ENCODE measurements at regions not wholly inside any gene's neighbourhood (a gene's known extent, or its start where the extent isn't known, plus 50 kb on each side); places are given as distances from the start of the nearest gene placed in this dataset.
A peak's percentile ranks its signal among the peaks of the same experiment; 100 is the strongest.

DNA sequence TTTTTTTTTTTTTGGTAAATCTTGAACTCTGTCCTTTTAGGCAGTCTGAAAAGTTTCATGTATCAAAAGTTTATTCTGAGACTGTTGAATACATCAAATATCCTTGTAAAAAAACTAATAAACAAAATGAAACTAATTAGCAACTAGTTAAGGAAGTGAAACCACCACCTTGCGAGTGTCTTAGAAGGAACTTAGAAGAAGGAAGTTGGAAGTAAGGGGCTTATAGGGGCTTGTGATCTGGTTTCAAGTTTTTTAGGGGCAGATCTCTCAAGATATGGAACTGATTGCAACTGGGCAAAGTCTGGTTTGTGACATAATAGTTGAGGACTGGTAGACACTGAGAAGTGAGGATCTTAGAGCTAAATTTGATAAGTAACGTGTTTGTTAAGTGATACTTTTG lies 748.8 kb downstream of the C12orf50 start:
- no peak overlapping the region for H3K4me3 ChIP-seq

DNA sequence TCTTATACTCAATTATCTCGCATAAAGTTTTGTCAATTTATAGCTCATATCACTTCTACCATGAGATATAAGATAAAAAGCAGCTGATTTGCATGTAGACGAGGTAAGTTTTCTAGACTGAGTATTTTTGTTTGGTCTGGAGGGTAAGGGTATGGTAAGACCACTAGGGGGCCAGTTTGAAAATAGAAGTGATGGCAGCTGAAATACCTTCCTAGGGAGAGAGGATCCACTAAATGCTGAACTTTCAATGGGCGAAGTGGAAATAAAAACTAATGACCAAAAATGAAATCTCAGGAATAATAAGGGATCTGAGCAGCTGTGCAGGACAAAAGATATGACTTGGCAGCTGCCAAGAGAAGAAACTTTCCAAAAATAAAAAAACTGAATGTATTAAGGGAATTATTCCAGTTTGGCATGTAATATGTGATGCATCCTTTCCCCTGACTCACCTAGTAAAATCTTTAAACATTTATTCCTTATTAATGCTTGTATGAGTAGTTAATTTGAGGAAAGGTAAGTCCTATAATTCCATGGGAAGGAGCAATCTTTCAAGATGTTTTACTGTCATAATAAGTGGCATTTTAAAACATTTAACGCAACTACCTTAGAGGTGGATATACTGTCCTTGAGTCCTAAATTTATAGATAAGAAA lies 754.5 kb downstream of the C12orf50 start:
- Histone ChIP-seq H3K9ac (no peak overlapping the region), H3K4me3 (no peak overlapping the region), H3K4me1 (no peaks in the 10 kb centered on the region), H4K20me1 (no peaks in the 10 kb centered on the region), H3K9me3 (replicated peaks in 1 of 11) (peaks cover 0 to under 1% (median 0%) of the 10 kb centered on the region in 11 experiments; a peak in 1 of 22 replicates), H3K36me3 (no peaks in the 10 kb centered on the region), H3K27ac (no peak overlapping the region), H3K4me2 (no peak overlapping the region), H3K27me3 (no peaks in the 10 kb centered on the region)
- TF ChIP-seq Cebpa-rat (IDR thresholded peaks at IDR 0.05) = no peak

More for the DNA sequence above, 748.8 kb downstream of the C12orf50 start:
- H3K27me3 ChIP-seq = no peaks in the 10 kb centered on the region
- H3K4me2 ChIP-seq = peak overlapping the region in 3 of 11 experiments; percentile 7 to 42 (median 25); a peak in 4 of 22 replicates
- H4K20me1 ChIP-seq = no peaks in the 10 kb centered on the region
- H3K27ac ChIP-seq = no peak overlapping the region
- H3K9me3 ChIP-seq (replicated peaks in 1 of 11) = peaks cover 0 to 8% (median 0%) of the 10 kb centered on the region in 11 experiments; a peak in 2 of 22 replicates
- H3K4me1 ChIP-seq = peaks cover 0 to 9% (median 2%) of the 10 kb centered on the region in 10 experiments; a peak in 6 of 20 replicates
- H3K36me3 ChIP-seq = no peaks in the 10 kb centered on the region
- TF ChIP-seq Cebpa-rat (IDR thresholded peaks at IDR 0.05) = no peak
- H3K9ac ChIP-seq = no peak overlapping the region

DNA sequence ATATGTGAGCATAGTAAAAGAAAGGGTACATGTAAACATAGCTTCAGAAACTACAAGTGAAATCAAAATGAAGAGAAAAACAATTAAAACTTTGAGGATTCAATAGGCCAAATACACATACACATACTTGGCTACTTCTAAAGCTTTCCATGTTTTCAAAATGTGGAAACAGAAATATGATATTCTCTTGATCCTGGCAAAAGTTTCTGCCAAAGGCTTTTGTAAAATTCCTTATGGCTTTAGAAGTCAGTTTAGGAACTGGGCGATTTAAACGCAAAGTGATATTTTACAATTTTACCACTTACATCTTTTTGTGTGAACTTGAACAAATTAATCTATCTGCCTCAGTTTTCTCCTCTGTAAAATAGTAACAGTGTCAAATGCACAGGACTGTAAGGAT lies 756.4 kb downstream of the C12orf50 start:
- no peak overlapping the region for H3K27ac ChIP-seq
- H3K27me3 ChIP-seq = no peaks in the 10 kb centered on the region
- no peak overlapping the region for H3K9ac ChIP-seq
- H3K4me1 ChIP-seq = no peaks in the 10 kb centered on the region
- H3K9me3 ChIP-seq (replicated peaks in 1 of 11) = peaks cover 0 to 6% (median 0%) of the 10 kb centered on the region in 11 experiments; a peak in 1 of 22 replicates
- TF ChIP-seq Cebpa-rat (IDR thresholded peaks at IDR 0.05) = no peak
- no peaks in the 10 kb centered on the region for H4K20me1 ChIP-seq
- H3K4me2 ChIP-seq = no peak overlapping the region
- H3K4me3 ChIP-seq = no peak overlapping the region
- no peaks in the 10 kb centered on the region for H3K36me3 ChIP-seq

DNA sequence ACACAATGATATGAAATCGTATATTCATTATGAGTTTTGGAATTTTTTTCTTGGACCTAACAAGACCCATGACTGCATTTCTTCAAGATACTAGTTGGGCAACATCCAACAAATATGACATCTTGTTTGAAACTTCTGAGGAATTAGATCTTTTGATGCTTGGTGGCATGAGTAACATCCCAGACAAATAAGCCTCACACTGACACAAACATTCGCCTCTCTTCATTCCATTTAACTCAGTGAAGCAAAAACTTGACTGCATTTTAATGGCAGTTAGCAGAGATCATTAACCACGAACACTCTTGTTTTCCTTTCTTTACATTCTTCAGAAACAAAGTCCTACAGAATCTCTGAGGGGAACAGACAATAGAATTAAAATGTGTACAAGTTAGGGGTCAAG lies 758.3 kb downstream of the C12orf50 start:
- H4K20me1 ChIP-seq = no peaks in the 10 kb centered on the region
- no peak for TF ChIP-seq Cebpa-rat (IDR thresholded peaks at IDR 0.05)
- no peaks in the 10 kb centered on the region for H3K27me3 ChIP-seq
- no peak overlapping the region for H3K27ac ChIP-seq
- H3K36me3 ChIP-seq = no peaks in the 10 kb centered on the region
- no peak overlapping the region for H3K4me2 ChIP-seq
- H3K9me3 ChIP-seq (replicated peaks in 1 of 11) = peaks cover 0 to 6% (median 0%) of the 10 kb centered on the region in 11 experiments; a peak in 1 of 22 replicates
- H3K4me1 ChIP-seq = no peaks in the 10 kb centered on the region
- no peak overlapping the region for H3K9ac ChIP-seq
- no peak overlapping the region for H3K4me3 ChIP-seq

DNA sequence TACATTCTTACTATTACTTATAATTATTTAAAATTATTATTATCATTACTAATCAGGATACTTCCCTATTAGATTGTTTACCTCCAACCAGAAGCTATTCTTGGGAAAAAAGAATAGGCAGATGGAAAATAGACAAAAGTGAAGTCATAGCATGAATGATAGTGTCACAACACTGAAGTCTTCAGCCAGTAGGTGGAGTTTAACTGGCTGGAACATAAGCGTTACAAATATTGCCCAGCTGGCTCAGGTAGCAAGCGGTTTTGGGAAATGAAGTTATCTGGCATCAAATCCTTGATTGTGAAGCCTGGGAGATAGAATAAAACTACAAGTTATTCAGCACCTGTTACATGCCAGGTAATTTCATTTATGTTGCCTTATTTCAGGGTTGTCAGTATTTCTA lies 762.9 kb downstream of the C12orf50 start:
- H3K4me2 ChIP-seq = no peak overlapping the region

DNA sequence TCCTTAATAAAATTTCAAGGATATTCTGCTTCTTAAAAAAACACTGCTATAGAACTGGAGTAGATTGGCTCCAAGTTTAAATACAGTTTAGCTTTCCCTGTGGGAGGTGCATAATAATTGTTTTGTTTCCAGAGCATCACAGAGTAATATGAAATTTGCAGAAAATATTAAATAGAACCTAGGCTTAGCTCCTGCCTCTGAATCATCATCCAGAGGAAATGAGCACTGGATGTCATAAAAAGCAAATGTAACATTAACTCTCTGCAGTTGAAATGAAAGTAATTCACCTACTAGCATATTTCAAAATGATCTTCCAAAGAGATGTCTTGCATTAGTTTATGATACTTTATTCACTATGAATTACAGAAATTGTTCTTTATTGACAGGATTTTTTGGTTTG lies 769.8 kb downstream of the C12orf50 start:
- H3K4me2 ChIP-seq = no peak overlapping the region

More for the DNA sequence above, 762.9 kb downstream of the C12orf50 start:
- Histone ChIP-seq H3K4me1 (no peaks in the 10 kb centered on the region), H3K4me3 (no peak overlapping the region), H3K27me3 (no peaks in the 10 kb centered on the region), H3K27ac (no peak overlapping the region), H3K36me3 (no peaks in the 10 kb centered on the region), H3K9ac (no peak overlapping the region), H3K9me3 (replicated peaks in 1 of 11) (peaks cover 0 to 6% (median 0%) of the 10 kb centered on the region in 11 experiments; a peak in 1 of 22 replicates), H4K20me1 (no peaks in the 10 kb centered on the region)
- no peak for TF ChIP-seq Cebpa-rat (IDR thresholded peaks at IDR 0.05)

DNA sequence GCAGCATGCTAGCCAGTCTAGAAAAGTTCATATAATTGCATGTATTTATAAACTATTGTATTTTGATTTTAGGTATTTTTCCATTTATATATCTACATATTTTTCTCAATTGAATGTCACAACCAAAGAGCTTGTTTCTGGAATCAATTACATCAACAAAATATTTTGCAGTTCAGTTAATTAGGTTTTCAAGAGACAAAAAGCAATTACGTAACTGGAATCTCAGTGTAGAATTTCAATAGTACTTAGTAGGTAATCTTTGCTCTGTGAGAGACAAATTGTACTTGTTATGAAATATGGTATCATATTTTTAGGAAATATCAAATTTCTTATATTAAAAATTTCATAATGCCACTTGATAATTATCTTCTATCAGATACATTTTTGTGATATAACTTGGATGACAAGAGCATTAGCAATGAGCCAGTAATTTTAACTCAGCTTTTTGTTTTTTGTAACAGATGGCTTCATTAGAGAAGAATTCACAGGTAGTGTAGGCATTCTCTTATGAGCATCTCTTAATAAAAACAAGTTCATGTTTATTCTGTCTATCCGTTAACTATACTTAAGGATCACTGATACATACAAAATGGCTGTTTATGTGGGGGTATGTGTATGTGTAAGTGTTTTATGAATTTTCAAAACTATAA lies 774.7 kb downstream of the C12orf50 start:
- Histone ChIP-seq H4K20me1 (no peaks in the 10 kb centered on the region), H3K27ac (no peak overlapping the region), H3K4me3 (no peak overlapping the region), H3K36me3 (no peaks in the 10 kb centered on the region), H3K9me3 (replicated peaks in 1 of 11) (no peaks in the 10 kb centered on the region), H3K4me2 (no peak overlapping the region), H3K4me1 (no peaks in the 10 kb centered on the region), H3K27me3 (no peaks in the 10 kb centered on the region), H3K9ac (no peak overlapping the region)
- TF ChIP-seq Cebpa-rat (IDR thresholded peaks at IDR 0.05) = no peak

More for the DNA sequence above, 769.8 kb downstream of the C12orf50 start:
- H3K27ac ChIP-seq = no peak overlapping the region
- H4K20me1 ChIP-seq = no peaks in the 10 kb centered on the region
- TF ChIP-seq Cebpa-rat (IDR thresholded peaks at IDR 0.05) = no peak
- H3K9ac ChIP-seq = no peak overlapping the region
- no peaks in the 10 kb centered on the region for H3K4me1 ChIP-seq
- H3K9me3 ChIP-seq (replicated peaks in 1 of 11) = no peaks in the 10 kb centered on the region
- no peaks in the 10 kb centered on the region for H3K27me3 ChIP-seq
- no peaks in the 10 kb centered on the region for H3K36me3 ChIP-seq
- no peak overlapping the region for H3K4me3 ChIP-seq

DNA sequence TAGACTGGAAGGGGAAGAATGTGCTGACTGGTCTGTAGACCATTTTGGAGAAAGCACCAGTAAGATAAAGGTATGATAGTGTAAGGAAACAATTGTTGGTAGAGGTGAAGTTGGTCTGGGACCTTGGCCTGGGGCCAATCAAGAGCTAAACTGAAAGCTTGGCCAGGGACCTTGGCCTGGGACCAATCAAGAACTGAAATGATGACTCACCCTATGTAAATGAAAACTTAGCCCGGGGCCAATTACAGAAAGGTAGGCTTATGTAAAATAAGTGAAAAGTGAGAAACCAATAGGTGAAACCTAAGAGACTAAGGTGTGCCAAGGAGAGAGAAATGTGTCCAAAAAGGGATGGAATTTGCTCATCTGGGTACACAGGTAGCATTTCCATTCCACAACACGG lies 776.0 kb downstream of the C12orf50 start:
- no peak overlapping the region for H3K4me2 ChIP-seq
- no peaks in the 10 kb centered on the region for H3K9me3 ChIP-seq (replicated peaks in 1 of 11)
- no peak overlapping the region for H3K27ac ChIP-seq
- no peak overlapping the region for H3K9ac ChIP-seq
- TF ChIP-seq Cebpa-rat (IDR thresholded peaks at IDR 0.05) = no peak
- no peak overlapping the region for H3K4me3 ChIP-seq
- no peaks in the 10 kb centered on the region for H3K27me3 ChIP-seq
- no peaks in the 10 kb centered on the region for H4K20me1 ChIP-seq
- no peaks in the 10 kb centered on the region for H3K4me1 ChIP-seq
- no peaks in the 10 kb centered on the region for H3K36me3 ChIP-seq

DNA sequence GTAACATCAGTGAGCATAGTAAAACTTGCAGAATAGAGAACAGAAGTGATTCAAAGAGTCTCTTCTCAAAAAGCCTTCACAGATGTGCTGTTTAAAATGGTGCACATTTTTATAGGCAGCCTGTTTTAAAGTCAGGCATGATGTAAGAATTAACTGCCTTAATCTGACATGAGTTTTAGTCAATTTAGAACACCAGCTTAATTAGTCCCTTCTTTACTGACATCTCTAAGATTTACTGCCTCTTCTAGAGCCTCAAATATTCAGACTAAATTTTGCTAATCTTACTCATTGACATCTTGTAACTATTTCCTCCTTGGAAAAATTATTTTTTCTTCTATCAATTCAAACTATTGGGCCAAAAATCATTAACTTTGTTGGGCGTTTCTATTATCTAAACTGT lies 782.5 kb downstream of the C12orf50 start:
- Histone ChIP-seq H3K4me2 (no peak overlapping the region), H3K36me3 (no peaks in the 10 kb centered on the region), H3K4me1 (no peaks in the 10 kb centered on the region), H3K4me3 (no peak overlapping the region), H4K20me1 (no peaks in the 10 kb centered on the region), H3K9me3 (replicated peaks in 1 of 11) (no peaks in the 10 kb centered on the region), H3K27me3 (no peaks in the 10 kb centered on the region), H3K9ac (no peak overlapping the region), H3K27ac (no peak overlapping the region)
- no peak for TF ChIP-seq Cebpa-rat (IDR thresholded peaks at IDR 0.05)

DNA sequence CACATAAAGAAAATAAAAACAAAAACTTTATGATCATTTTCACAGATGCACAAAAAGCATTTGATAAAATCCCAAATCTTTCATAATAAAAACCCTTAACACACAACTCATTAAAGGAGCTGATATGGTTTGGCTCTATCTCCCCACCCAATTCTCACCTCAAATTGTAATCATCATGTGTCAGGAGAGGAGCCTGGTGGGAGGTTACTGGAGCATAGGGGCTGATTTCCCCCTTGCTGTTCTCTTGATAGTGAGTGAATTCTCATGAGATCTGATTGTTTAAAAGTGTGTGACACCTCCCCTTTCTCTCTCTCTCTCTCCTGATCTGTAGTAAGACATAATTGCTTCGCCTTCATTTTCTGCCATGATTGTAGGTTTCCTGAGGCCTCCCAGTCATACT lies 790.7 kb downstream of the C12orf50 start:
- H4K20me1 ChIP-seq = no peaks in the 10 kb centered on the region
- no peaks in the 10 kb centered on the region for H3K27me3 ChIP-seq
- H3K36me3 ChIP-seq = no peaks in the 10 kb centered on the region
- no peak overlapping the region for H3K4me2 ChIP-seq
- H3K4me1 ChIP-seq = no peaks in the 10 kb centered on the region
- H3K9ac ChIP-seq = no peak overlapping the region
- TF ChIP-seq Cebpa-rat (IDR thresholded peaks at IDR 0.05) = no peak
- no peak overlapping the region for H3K27ac ChIP-seq
- H3K4me3 ChIP-seq = no peak overlapping the region
- H3K9me3 ChIP-seq (replicated peaks in 1 of 11) = no peaks in the 10 kb centered on the region; a peak in 1 of 22 replicates

Measured in BLaER1 treated with 17β-estradiol and CSF1 and Interleukin-3, amounts not matched to agents 10 nM and 100 nM (cell line).